HEK293 (cell line): ENCODE measurements at regions not wholly inside any gene's neighbourhood (a gene's known extent, or its start where the extent isn't known, plus 50 kb on each side); places are given as distances from the start of the nearest gene placed in this dataset.
"Not testable (repeated sequence)": the region's sequence is repeated elsewhere in the genome, so short reads cannot be mapped to it uniquely, and the experiment has no call there.

Experiments
- CTCF ChIA-PET: fragments of 350-600 bp; formaldehyde crosslinking; extraction: SDS; loops from one replicate; lab custom pipeline; 2021; ENCODE audit warnings: antibody characterized with exemption; lab: Yijun Ruan, JAX
- POLR2A ChIA-PET: fragments of 300-600 bp; formaldehyde crosslinking; extraction: SDS; loops from one replicate; lab custom pipeline; 2020; ENCODE audit warnings: antibody characterized with exemption, inconsistent platforms; lab: Yijun Ruan, JAX
- H3K27ac ChIP-seq: fragments of 200-500 bp; sonication (Bioruptor generic); 2 replicates; pipeline ENCODE4 v1.5.1; 2014; ENCODE audit warnings: low read depth, low read length, control low read depth, inconsistent platforms; ENCODE audit errors: extremely low read depth
- H3K36me3 ChIP-seq, 2 experiments: fragments of 200-500 bp in 1 of 2; sonication (Bioruptor generic) in 1 of 2; 1 replicate in 1 of 2; 2 replicates in 1 of 2; pipeline ENCODE4 v1.5.1; 2014 to 2017; ENCODE audit warnings: inconsistent platforms in 2 of 2, low read length in 2 of 2; ENCODE audit not compliant: control insufficient read depth in 2 of 2, insufficient read depth in 1 of 2
- H3K4me1 ChIP-seq: fragments of 200-500 bp; sonication (Bioruptor generic); 2 replicates; pipeline ENCODE4 v1.5.1; 2014; ENCODE audit warnings: mild to moderate bottlenecking, low read length, inconsistent platforms; ENCODE audit not compliant: control insufficient read depth, insufficient read depth
- H3K4me3 ChIP-seq: 2 replicates; pipeline ENCODE4 v1.5.1; 2011; ENCODE audit warnings: low read depth, mild to moderate bottlenecking, control low read depth, low read length, moderate library complexity
- H3K9me3 ChIP-seq: fragments of 200-500 bp; sonication (Bioruptor generic); 2 replicates; pipeline ENCODE4 v1.5.1; 2014; ENCODE audit warnings: low read depth, low read length, inconsistent platforms; ENCODE audit not compliant: control insufficient read depth, insufficient read depth
- BCL11A ChIP-seq: fragments of 450-650 bp; formaldehyde crosslinking; IDR thresholded peaks from 2 replicates; pipeline ENCODE4 v1.5.1; 2016; ENCODE audit warnings: low read depth, missing biosample characterization, missing genetic modification characterization
- KLF1 ChIP-seq: fragments of 450-650 bp; formaldehyde crosslinking; IDR thresholded peaks from 2 replicates; pipeline ENCODE4 v1.5.1; 2016; ENCODE audit warnings: missing biosample characterization, missing genetic modification characterization
- KLF9 ChIP-seq: fragments of 450-650 bp; formaldehyde crosslinking; IDR thresholded peaks from 2 replicates; pipeline ENCODE4 v1.5.1; 2016; ENCODE audit warnings: missing biosample characterization, missing genetic modification characterization, low read depth
- MYNN ChIP-seq: fragments of 450-650 bp; formaldehyde crosslinking; IDR thresholded peaks from 2 replicates; pipeline ENCODE4 v1.5.1; 2016; ENCODE audit warnings: missing biosample characterization, missing genetic modification characterization, borderline replicate concordance
- OSR2 ChIP-seq: fragments of 450-650 bp; formaldehyde crosslinking; IDR thresholded peaks from 2 replicates; pipeline ENCODE4 v1.5.1; 2016; ENCODE audit warnings: missing biosample characterization, missing genetic modification characterization
- RBAK ChIP-seq: fragments of 450-650 bp; formaldehyde crosslinking; IDR thresholded peaks from 2 replicates; pipeline ENCODE4 v1.5.1; 2016; ENCODE audit warnings: missing biosample characterization, missing genetic modification characterization
- SALL2 ChIP-seq: fragments of 450-650 bp; formaldehyde crosslinking; IDR thresholded peaks from 2 replicates; pipeline ENCODE4 v1.5.0; 2017; ENCODE audit warnings: missing biosample characterization, mild to moderate bottlenecking, missing genetic modification characterization, borderline replicate concordance
- SCRT2 ChIP-seq: fragments of 450-650 bp; formaldehyde crosslinking; IDR thresholded peaks from 2 replicates; pipeline ENCODE4 v1.5.1; 2016; ENCODE audit warnings: missing biosample characterization, missing genetic modification characterization
- ZFHX2 ChIP-seq: fragments of 450-650 bp; formaldehyde crosslinking; conservative IDR thresholded peaks from 2 replicates; pipeline ENCODE4 v1.5.1; 2016; ENCODE audit warnings: missing biosample characterization, missing genetic modification characterization
- ZNF10 ChIP-seq: fragments of 450-650 bp; formaldehyde crosslinking; IDR thresholded peaks from 2 replicates; pipeline ENCODE4 v1.5.1; 2017; ENCODE audit warnings: missing biosample characterization, missing genetic modification characterization
- ZNF133 ChIP-seq: fragments of 450-650 bp; formaldehyde crosslinking; IDR thresholded peaks from 2 replicates; pipeline ENCODE4 v1.5.1; 2016; ENCODE audit warnings: missing biosample characterization, missing genetic modification characterization
- ZNF175 ChIP-seq: fragments of 450-650 bp; formaldehyde crosslinking; IDR thresholded peaks from 2 replicates; pipeline ENCODE4 v1.5.1; 2016; ENCODE audit warnings: missing biosample characterization, missing genetic modification characterization
- ZNF184 ChIP-seq: fragments of 450-650 bp; IDR thresholded peaks from 2 replicates; pipeline ENCODE4 v1.5.1; 2018; ENCODE audit warnings: missing biosample characterization, mild to moderate bottlenecking, missing genetic modification characterization
- ZNF211 ChIP-seq: fragments of 450-650 bp; formaldehyde crosslinking; IDR thresholded peaks from 2 replicates; pipeline ENCODE4 v1.5.1; 2016; ENCODE audit warnings: low read depth, missing biosample characterization, missing genetic modification characterization
- ZNF239 ChIP-seq: fragments of 450-650 bp; formaldehyde crosslinking; IDR thresholded peaks from 2 replicates; pipeline ENCODE4 v1.5.1; 2016; ENCODE audit warnings: missing biosample characterization, missing genetic modification characterization
- ZNF266 ChIP-seq: fragments of 450-650 bp; formaldehyde crosslinking; IDR thresholded peaks from 2 replicates; pipeline ENCODE4 v1.5.1; 2016; ENCODE audit warnings: missing biosample characterization, missing genetic modification characterization, low read depth
- ZNF280C ChIP-seq: fragments of 450-650 bp; formaldehyde crosslinking; IDR thresholded peaks from 2 replicates; pipeline ENCODE4 v1.5.1; 2016; ENCODE audit warnings: missing biosample characterization, missing genetic modification characterization
- ZNF292 ChIP-seq: fragments of 450-650 bp; formaldehyde crosslinking; IDR thresholded peaks from 2 replicates; pipeline ENCODE4 v1.5.1; 2016; ENCODE audit warnings: low read depth, missing biosample characterization, missing genetic modification characterization, borderline replicate concordance
- ZNF350 ChIP-seq: fragments of 450-650 bp; formaldehyde crosslinking; IDR thresholded peaks from 2 replicates; pipeline ENCODE4 v1.5.0; 2017; ENCODE audit warnings: missing biosample characterization, mild to moderate bottlenecking, missing genetic modification characterization
- ZNF423 ChIP-seq: fragments of 450-650 bp; formaldehyde crosslinking; IDR thresholded peaks from 2 replicates; pipeline ENCODE4 v1.5.1; 2016; ENCODE audit warnings: missing biosample characterization, missing genetic modification characterization
- ZNF426 ChIP-seq: fragments of 450-650 bp; formaldehyde crosslinking; IDR thresholded peaks from 2 replicates; pipeline ENCODE4 v1.5.1; 2017; ENCODE audit warnings: missing biosample characterization, missing genetic modification characterization, mild to moderate bottlenecking, inconsistent platforms, moderate library complexity
- ZNF514 ChIP-seq: fragments of 450-650 bp; formaldehyde crosslinking; IDR thresholded peaks from 2 replicates; pipeline ENCODE4 v1.5.1; 2016; ENCODE audit warnings: missing biosample characterization, missing genetic modification characterization
- ZNF555 ChIP-seq: fragments of 450-650 bp; formaldehyde crosslinking; conservative IDR thresholded peaks from 2 replicates; pipeline ENCODE4 v1.5.1; 2017; ENCODE audit warnings: missing biosample characterization, mild to moderate bottlenecking, missing genetic modification characterization, inconsistent platforms
- ZNF580 ChIP-seq: fragments of 450-650 bp; formaldehyde crosslinking; IDR thresholded peaks from 2 replicates; pipeline ENCODE4 v1.5.1; 2016; ENCODE audit warnings: missing biosample characterization, missing genetic modification characterization
- ZNF624 ChIP-seq: fragments of 450-650 bp; formaldehyde crosslinking; IDR thresholded peaks from 2 replicates; pipeline ENCODE4 v1.5.1; 2017; ENCODE audit warnings: missing biosample characterization, missing genetic modification characterization
- ZNF747 ChIP-seq: fragments of 450-650 bp; formaldehyde crosslinking; IDR thresholded peaks from 2 replicates; pipeline ENCODE4 v1.5.1; 2016; ENCODE audit warnings: missing biosample characterization, missing genetic modification characterization
- ZNF768 ChIP-seq: fragments of 450-650 bp; formaldehyde crosslinking; IDR thresholded peaks from 2 replicates; pipeline ENCODE4 v1.5.1; 2018; ENCODE audit warnings: missing biosample characterization, mild to moderate bottlenecking, missing genetic modification characterization
- ZSCAN16 ChIP-seq: fragments of 450-650 bp; formaldehyde crosslinking; IDR thresholded peaks from 2 replicates; pipeline ENCODE4 v1.5.1; 2016; ENCODE audit warnings: missing biosample characterization, missing genetic modification characterization
- TF ChIP-seq, protein P1 (sequence below): fragments of 450-650 bp; formaldehyde crosslinking; IDR thresholded peaks from 2 replicates; pipeline ENCODE4 v1.5.1; 2016; ENCODE audit warnings: missing biosample characterization, missing genetic modification characterization

DNA sequence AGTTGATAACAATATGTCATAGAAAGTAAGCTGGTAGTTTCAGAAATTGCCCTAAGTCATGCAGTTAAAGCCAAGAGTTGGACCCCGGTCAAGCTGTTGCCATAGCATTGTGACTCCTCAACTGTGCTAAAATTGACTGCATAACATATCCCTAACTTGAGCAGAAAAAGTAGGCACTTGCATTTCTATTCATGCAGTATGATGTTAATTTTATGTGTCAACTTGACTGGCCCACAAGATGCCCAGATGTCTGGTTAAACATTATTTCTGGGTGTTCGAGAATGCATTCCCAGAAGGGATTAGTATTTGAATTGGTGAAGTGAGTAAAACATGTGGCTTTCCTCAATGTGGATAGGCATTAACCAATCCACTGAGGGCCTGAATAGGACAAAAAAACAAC is 136.4 kb downstream of the GPR63 start:
- H3K36me3 ChIP-seq = no peaks in the 10 kb centered on the region
- ChIA-PET CTCF (interaction anchor here (2.0 kb wide), 1 partner anchor 74 kb away, joined by 5 read pairs; no protein-coding TSS in a partner anchor), POLR2A (no interaction called here)
- H3K4me1 ChIP-seq = no peaks in the 10 kb centered on the region
- H3K27ac ChIP-seq = no peak overlapping the region
- TF ChIP-seq ZNF514 (tag by site-specific recombination) = no peak
- TF ChIP-seq BCL11A (tag by site-specific recombination) = no peak
- no peak for TF ChIP-seq ZNF184 (tag by site-specific recombination)
- no peak for TF ChIP-seq ZNF266 (tag by site-specific recombination)
- TF ChIP-seq ZNF175 (tag by site-specific recombination) = no peak
- no peaks in the 10 kb centered on the region for H3K9me3 ChIP-seq
- H3K4me3 ChIP-seq = no peak overlapping the region

DNA sequence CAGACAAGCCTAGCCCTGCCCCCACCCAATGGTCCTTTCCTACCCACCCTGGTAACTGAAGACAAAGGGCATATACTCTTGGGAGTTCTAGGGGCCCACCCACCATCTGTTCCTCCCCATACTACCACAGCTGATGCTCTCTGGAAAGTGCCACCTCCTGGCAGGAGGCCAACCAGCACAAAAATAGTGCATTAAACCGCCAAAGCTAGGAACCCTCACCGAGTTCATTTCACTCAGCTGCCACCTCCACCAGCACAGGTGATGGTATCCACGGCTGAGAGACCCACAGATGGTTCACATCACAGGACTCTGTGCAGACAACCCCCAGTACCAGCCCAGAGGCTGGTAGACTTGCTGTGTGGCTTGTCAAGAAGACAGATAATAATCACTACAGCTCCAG is 131.5 kb downstream of the FHL5 start:
- CTCF ChIA-PET, POLR2A ChIA-PET, H3K36me3 ChIP-seq, H3K4me1 ChIP-seq, H3K27ac ChIP-seq, H3K4me3 ChIP-seq, H3K9me3 ChIP-seq: not testable (repeated sequence)
- TF ChIP-seq KLF1 (tag by site-specific recombination) = 0 out of 2 replicates have a peak, but pooled peaks have one; percentile 35

- CTCF ChIA-PET = no interaction called here
- H3K36me3 ChIP-seq = no peaks in the 10 kb centered on the region
These were observed 124.2 kb downstream of the FHL5 start for GRCh38 chr6:96687121-96687520.

GRCh38 chr6:96685702-96686101 is 122.8 kb downstream of the FHL5 start:
- Histone ChIP-seq H3K27ac (no peak overlapping the region), H3K4me1 (no peaks in the 10 kb centered on the region), H3K36me3 (no peaks in the 10 kb centered on the region), H3K4me3 (no peak overlapping the region), H3K9me3 (no peaks in the 10 kb centered on the region)
- CTCF ChIA-PET = no interaction called here
- POLR2A ChIA-PET = no interaction called here
- TF ChIP-seq RBAK (tag by site-specific recombination) = no peak
- TF ChIP-seq ZNF280C (tag by site-specific recombination) = no peak
- no peak for TF ChIP-seq ZNF239
- TF ChIP-seq SCRT2 (tag by site-specific recombination) = no peak
- no peak for TF ChIP-seq ZNF211
- TF ChIP-seq, protein P1, sequence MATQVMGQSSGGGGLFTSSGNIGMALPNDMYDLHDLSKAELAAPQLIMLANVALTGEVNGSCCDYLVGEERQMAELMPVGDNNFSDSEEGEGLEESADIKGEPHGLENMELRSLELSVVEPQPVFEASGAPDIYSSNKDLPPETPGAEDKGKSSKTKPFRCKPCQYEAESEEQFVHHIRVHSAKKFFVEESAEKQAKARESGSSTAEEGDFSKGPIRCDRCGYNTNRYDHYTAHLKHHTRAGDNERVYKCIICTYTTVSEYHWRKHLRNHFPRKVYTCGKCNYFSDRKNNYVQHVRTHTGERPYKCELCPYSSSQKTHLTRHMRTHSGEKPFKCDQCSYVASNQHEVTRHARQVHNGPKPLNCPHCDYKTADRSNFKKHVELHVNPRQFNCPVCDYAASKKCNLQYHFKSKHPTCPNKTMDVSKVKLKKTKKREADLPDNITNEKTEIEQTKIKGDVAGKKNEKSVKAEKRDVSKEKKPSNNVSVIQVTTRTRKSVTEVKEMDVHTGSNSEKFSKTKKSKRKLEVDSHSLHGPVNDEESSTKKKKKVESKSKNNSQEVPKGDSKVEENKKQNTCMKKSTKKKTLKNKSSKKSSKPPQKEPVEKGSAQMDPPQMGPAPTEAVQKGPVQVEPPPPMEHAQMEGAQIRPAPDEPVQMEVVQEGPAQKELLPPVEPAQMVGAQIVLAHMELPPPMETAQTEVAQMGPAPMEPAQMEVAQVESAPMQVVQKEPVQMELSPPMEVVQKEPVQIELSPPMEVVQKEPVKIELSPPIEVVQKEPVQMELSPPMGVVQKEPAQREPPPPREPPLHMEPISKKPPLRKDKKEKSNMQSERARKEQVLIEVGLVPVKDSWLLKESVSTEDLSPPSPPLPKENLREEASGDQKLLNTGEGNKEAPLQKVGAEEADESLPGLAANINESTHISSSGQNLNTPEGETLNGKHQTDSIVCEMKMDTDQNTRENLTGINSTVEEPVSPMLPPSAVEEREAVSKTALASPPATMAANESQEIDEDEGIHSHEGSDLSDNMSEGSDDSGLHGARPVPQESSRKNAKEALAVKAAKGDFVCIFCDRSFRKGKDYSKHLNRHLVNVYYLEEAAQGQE = no peak
- no peak for TF ChIP-seq ZNF292 (tag by site-specific recombination)
- TF ChIP-seq ZNF133 (tag by site-specific recombination) = no peak
- no peak for TF ChIP-seq ZNF768 (tag by site-specific recombination)
- TF ChIP-seq SALL2 = no peak
- no peak for TF ChIP-seq OSR2
- TF ChIP-seq ZNF426 (tag by site-specific recombination) = no peak
- TF ChIP-seq ZNF10 (tag by site-specific recombination) = no peak
- TF ChIP-seq ZNF555 (tag by site-specific recombination) = no peak
- TF ChIP-seq ZSCAN16 = no peak
- no peak for TF ChIP-seq KLF9 (tag by site-specific recombination)

More at GRCh38 chr6:96687121-96687520, 124.2 kb downstream of the FHL5 start:
- H3K9me3 ChIP-seq = no peaks in the 10 kb centered on the region
- H3K27ac ChIP-seq = no peak overlapping the region
- H3K4me3 ChIP-seq = no peak overlapping the region
- POLR2A ChIA-PET = no interaction called here
- no peaks in the 10 kb centered on the region for H3K4me1 ChIP-seq
- TF ChIP-seq ZNF580 (tag by site-specific recombination) = no peak
- TF ChIP-seq ZFHX2 (tag by site-specific recombination) = no peak
- TF ChIP-seq ZNF350 (tag by site-specific recombination) = no peak
- TF ChIP-seq MYNN (tag by site-specific recombination) = no peak
- TF ChIP-seq ZNF624 (tag by site-specific recombination) = no peak
- no peak for TF ChIP-seq ZNF423
- no peak for TF ChIP-seq ZNF747 (tag by site-specific recombination)
- TF ChIP-seq, all 188 proteins: peak for 0
